Coronary artery (tissue), 2 donors: ENCODE measurements at regions not wholly inside any gene's neighbourhood (a gene's known extent, or its start where the extent isn't known, plus 50 kb on each side); places are given as distances from the start of the nearest gene placed in this dataset.
"Not testable (repeated sequence)": the region's sequence is repeated elsewhere in the genome, so short reads cannot be mapped to it uniquely, and the experiment has no call there.

Source experiments
- DNase-seq: peaks from one replicate; pipeline ENCODE4 v3.0.0-alpha.2; 2017; ENCODE audit warnings: low spot score
- H3K27ac ChIP-seq, 2 donors: fragments of 200-600 bp; sonication (generic); one replicate each; pipeline ENCODE4 v1.5.1; 2016 to 2019
- H3K4me3 ChIP-seq: fragments of 200-600 bp; sonication (generic); 2 replicates; pipeline ENCODE4 v1.5.1; 2016; ENCODE audit warnings: mild to moderate bottlenecking, moderate library complexity
- CTCF ChIP-seq: fragments of 200-600 bp; sonication (generic); IDR thresholded peaks from one replicate; pipeline ENCODE4 v1.5.1; 2019; ENCODE audit warnings: antibody characterized with exemption

GRCh38 chr18:39318008-39318407 is 1752.4 kb upstream of the CELF4 start:
- DNase-seq: no peak
- no peak for TF ChIP-seq CTCF

GRCh38 chr18:39314595-39314994 is 1749.0 kb upstream of the CELF4 start:
- TF ChIP-seq CTCF: no peak
- H3K4me3 ChIP-seq: no peak overlapping the region
- no peak overlapping the region for H3K27ac ChIP-seq
- no peak for DNase-seq

More at GRCh38 chr18:39318008-39318407, 1752.4 kb upstream of the CELF4 start:
- no peak overlapping the region for H3K4me3 ChIP-seq
- H3K27ac ChIP-seq: no peak overlapping the region

- Histone ChIP-seq H3K27ac (no peak overlapping the region), H3K4me3 (no peak overlapping the region)
- no peak for TF ChIP-seq CTCF
- DNase-seq: no peak
Observed at GRCh38 chr18:39313992-39314391, 1748.4 kb upstream of the CELF4 start.

- no peak overlapping the region for H3K4me3 ChIP-seq
- no peak for TF ChIP-seq CTCF
- no peak for DNase-seq
- no peak overlapping the region for H3K27ac ChIP-seq
Observed at GRCh38 chr18:39311111-39311712, 1745.6 kb upstream of the CELF4 start.

- not testable (repeated sequence) for H3K4me3 ChIP-seq, H3K27ac ChIP-seq, DNase-seq
Observed at GRCh38 chr18:39308931-39309521, 1743.4 kb upstream of the CELF4 start.

- DNase-seq: no peak
- Histone ChIP-seq H3K27ac (no peak overlapping the region), H3K4me3 (no peak overlapping the region)
- no peak for TF ChIP-seq CTCF
Observed at GRCh38 chr18:39305766-39306165, 1740.2 kb upstream of the CELF4 start.

GRCh38 chr18:39302481-39302880 is 1736.9 kb upstream of the CELF4 start:
- no peak for DNase-seq
- Histone ChIP-seq H3K4me3 (no peak overlapping the region), H3K27ac (no peak overlapping the region)
- TF ChIP-seq CTCF: no peak
